ENCODE measurements at regions not wholly inside any gene's neighbourhood (a gene's known extent, or its start where the extent isn't known, plus 50 kb on each side); places are given as distances from the start of the nearest gene placed in this dataset.

GRCh38 chr9:103186959-103187358 lies 191.8 kb downstream of the CYLC2 start:
- no peak overlapping the region for H3K27ac ChIP-seq (ENCODE audit: low read depth, low read length)
- no peaks in the 10 kb centered on the region for H4K20me1 ChIP-seq (ENCODE audit: insufficient read depth)
- no peaks in the 10 kb centered on the region for H3K27me3 ChIP-seq (ENCODE audit: insufficient read depth, low read length)
- H3K4me3 ChIP-seq (replicated peaks in 1 of 2; ENCODE audit: low read depth in 1 of 2, low read length in 2 of 2): no peak overlapping the region
- no peaks in the 10 kb centered on the region for H3K36me3 ChIP-seq (ENCODE audit: control insufficient read depth in 1 of 2, insufficient read depth in 2 of 2, low read length in 2 of 2)
- intact Hi-C loops (cut with micrococcal nuclease): no loop called here
- ATAC-seq: no peak
- TF ChIP-seq MAX (IDR thresholded peaks at IDR 0.05): no peak
- ChIA-PET POLR2A (no interaction called here), RAD21 (ENCODE audit: low non-redundant PET in 1 of 2, low total read pairs in 2 of 2, uncharacterized antibody in 2 of 2, unreplicated experiment in 2 of 2) (no interaction called here), CTCF (no interaction called here)
- no peaks in the 10 kb centered on the region for H3K4me1 ChIP-seq (ENCODE audit: control insufficient read depth in 1 of 2, insufficient read depth in 2 of 2, low read length in 2 of 2)
- H3K79me2 ChIP-seq (ENCODE audit: insufficient read depth, low read length): no peaks in the 10 kb centered on the region
- DNase-seq (ENCODE audit: low read depth, low spot score): no peak
- no peak overlapping the region for H3K9ac ChIP-seq (ENCODE audit: low read length)
- H3K4me2 ChIP-seq (ENCODE audit: low read length): no peak overlapping the region
- no peaks in the 10 kb centered on the region for H3K9me2 ChIP-seq (ENCODE audit: insufficient read depth)
- H3K9me3 ChIP-seq (ENCODE audit: control insufficient read depth in 1 of 2, insufficient read depth in 1 of 2, low read depth in 1 of 2, low read length in 2 of 2): peaks cover 4 to 8% of the 10 kb centered on the region in 2 experiments; a peak in 2 of 4 replicates
- H2AFZ ChIP-seq (ENCODE audit: low read depth, low read length, poor library complexity, severe bottlenecking): no peak overlapping the region
- BruUV-seq (replicated peaks): no TSS peak

- no peak overlapping the region for H3K4me2 ChIP-seq (ENCODE audit: low read length)
- H3K27me3 ChIP-seq (ENCODE audit: insufficient read depth, low read length): no peaks in the 10 kb centered on the region
- no peaks in the 10 kb centered on the region for H4K20me1 ChIP-seq (ENCODE audit: insufficient read depth)
- DNase-seq (ENCODE audit: low read depth, low spot score) (no peak), ATAC-seq (no peak)
- H3K9me3 ChIP-seq (ENCODE audit: control insufficient read depth in 1 of 2, insufficient read depth in 1 of 2, low read depth in 1 of 2, low read length in 2 of 2): peaks cover 0 to 9% of the 10 kb centered on the region in 2 experiments; a peak in 2 of 4 replicates
- TF ChIP-seq RAD21 (IDR thresholded peaks at IDR 0.05; ENCODE audit: low read depth) (no peak), ELF1 (IDR thresholded peaks at IDR 0.05; ENCODE audit: borderline replicate concordance, low read depth) (no peak), CBX3 (IDR thresholded peaks at IDR 0.05; ENCODE audit: low read depth) (no peak), EGR1 (IDR thresholded peaks at IDR 0.05; ENCODE audit: low read depth) (no peak)
- CTCF ChIA-PET: no interaction called here
- H3K27ac ChIP-seq (ENCODE audit: low read depth, low read length): no peak overlapping the region
- H3K36me3 ChIP-seq (ENCODE audit: control insufficient read depth in 1 of 2, insufficient read depth in 2 of 2, low read length in 2 of 2): no peaks in the 10 kb centered on the region
- BruUV-seq (replicated peaks): no TSS peak
- no peaks in the 10 kb centered on the region for H3K9me2 ChIP-seq (ENCODE audit: insufficient read depth)
- RAD21 ChIA-PET (ENCODE audit: low non-redundant PET in 1 of 2, low total read pairs in 2 of 2, uncharacterized antibody in 2 of 2, unreplicated experiment in 2 of 2): no interaction called here
- H3K4me3 ChIP-seq (replicated peaks in 1 of 2; ENCODE audit: low read depth in 1 of 2, low read length in 2 of 2): no peak overlapping the region
- intact Hi-C loops (cut with micrococcal nuclease): no loop called here
- no peak overlapping the region for H3K9ac ChIP-seq (ENCODE audit: low read length)
- no peaks in the 10 kb centered on the region for H3K4me1 ChIP-seq (ENCODE audit: control insufficient read depth in 1 of 2, insufficient read depth in 2 of 2, low read length in 2 of 2)
- no peak overlapping the region for H2AFZ ChIP-seq (ENCODE audit: low read depth, low read length, poor library complexity, severe bottlenecking)
- POLR2A ChIA-PET: no interaction called here
- no peaks in the 10 kb centered on the region for H3K79me2 ChIP-seq (ENCODE audit: insufficient read depth, low read length)
Measured at GRCh38 chr9:103188781-103189350, 193.7 kb downstream of the CYLC2 start.
